HG02938 (cell line): ENCODE measurements at regions not wholly inside any gene's neighbourhood (a gene's known extent, or its start where the extent isn't known, plus 50 kb on each side); places are given as distances from the start of the nearest gene placed in this dataset.
A peak's percentile ranks its signal among the peaks of the same experiment; 100 is the strongest.

Experiments
- ATAC-seq: cut with Tn5 transposase; IDR thresholded peaks from one replicate; pipeline ENCODE4 v1.9.1; 2021; ENCODE audit warnings: mild to moderate bottlenecking, moderate library complexity; ENCODE audit not compliant: unreplicated experiment

- ATAC-seq, result no peak
Measured at GRCh38 chr5:77948476-77948875, 172.3 kb upstream of the TBCA start.

- ATAC-seq, result no peak
Measured at GRCh38 chr5:77947041-77947428, 170.9 kb upstream of the TBCA start.

- no peak for ATAC-seq
Measured at GRCh38 chr5:77946381-77947040, 170.4 kb upstream of the TBCA start.

GRCh38 chr5:77945874-77946273 lies 169.7 kb upstream of the TBCA start:
- ATAC-seq, result no peak

- ATAC-seq, result no peak
Measured at GRCh38 chr5:77944757-77945340, 168.7 kb upstream of the TBCA start.

- no peak for ATAC-seq
Measured at GRCh38 chr5:77943851-77944250, 167.7 kb upstream of the TBCA start.

- no peak for ATAC-seq
Measured at GRCh38 chr5:77942578-77943239, 166.6 kb upstream of the TBCA start.

GRCh38 chr5:77937015-77937908 lies 161.1 kb upstream of the TBCA start:
- ATAC-seq, result peak; percentile 88

GRCh38 chr5:77936365-77936693 lies 160.2 kb upstream of the TBCA start:
- peak; percentile 24 for ATAC-seq

- peak; percentile 50 for ATAC-seq
Measured at GRCh38 chr5:77935506-77936364, 159.6 kb upstream of the TBCA start.

- no peak for ATAC-seq
Measured at GRCh38 chr5:77928776-77929300, 152.7 kb upstream of the TBCA start.

GRCh38 chr5:77926337-77926736 lies 150.2 kb upstream of the TBCA start:
- no peak for ATAC-seq

GRCh38 chr5:77925503-77925902 lies 149.4 kb upstream of the TBCA start:
- no peak for ATAC-seq

GRCh38 chr5:77924081-77924480 lies 147.9 kb upstream of the TBCA start:
- no peak for ATAC-seq

- ATAC-seq, result no peak
Measured at GRCh38 chr5:77923666-77924065, 147.5 kb upstream of the TBCA start.

- ATAC-seq, result no peak
Measured at GRCh38 chr5:77921094-77921768, 145.1 kb upstream of the TBCA start.

- no peak for ATAC-seq
Measured at GRCh38 chr5:77920359-77921058, 144.4 kb upstream of the TBCA start.

GRCh38 chr5:77915346-77915745 lies 139.2 kb upstream of the TBCA start:
- ATAC-seq, result no peak

GRCh38 chr5:77912721-77913120 lies 136.6 kb upstream of the TBCA start:
- ATAC-seq, result no peak
